HCT116 (cell line): ENCODE measurements at regions not wholly inside any gene's neighbourhood (a gene's known extent, or its start where the extent isn't known, plus 50 kb on each side); places are given as distances from the start of the nearest gene placed in this dataset.

ENCODE experiments used
- ATAC-seq: fragments of 200-7000 bp; cut with Tn5 transposase; 2 replicates; pipeline ENCODE4 v1.9.1; 2020; ENCODE audit warnings: mild to moderate bottlenecking, moderate library complexity
- BruUV-seq: library from RNA; stranded (reverse); fragments of 400-500 nt; replicated peaks from 2 replicates; lab custom pipeline; 2021; lab: Mats Ljungman, UMichigan
- CTCF ChIA-PET: fragments of 300-600 bp; sonication (Branson Sonifier 250); formaldehyde crosslinking; loops from one replicate; lab custom pipeline; 2021; ENCODE audit warnings: antibody characterized with exemption; lab: Charles Lee
- POLR2A ChIA-PET: fragments of 300-600, 350-600 bp; sonication (Branson Sonifier 250); formaldehyde crosslinking; loops from one replicate; lab custom pipeline; 2021; ENCODE audit warnings: antibody characterized with exemption; lab: Charles Lee
- RAD21 ChIA-PET, 2 experiments: fragments of 300-600 bp; sonication (Branson Sonifier 250); formaldehyde crosslinking; loops; one replicate each; lab custom pipeline; 2023; ENCODE audit warnings: low total read pairs in 2 of 2; ENCODE audit not compliant: uncharacterized antibody in 2 of 2, unreplicated experiment in 2 of 2, low non-redundant PET in 1 of 2; lab: Charles Lee
- DNase-seq: peaks from one replicate; pipeline ENCODE4 v3.0.0-alpha.2; 2010; ENCODE audit warnings: low read depth, low spot score
- H2AFZ ChIP-seq: fragments of 200-600 bp; shearing (Covaris generic), sonication (generic); 2 replicates; pipeline ENCODE4 v1.6.1; 2017; ENCODE audit warnings: low read depth, mixed run types, mixed read lengths, antibody characterized with exemption, low read length; ENCODE audit not compliant: poor library complexity, severe bottlenecking
- H3K27ac ChIP-seq: 2 replicates; pipeline ENCODE4 v1.5.1; 2012; ENCODE audit warnings: low read depth, low read length
- H3K27me3 ChIP-seq: fragments of 200-600 bp; sonication (generic); 2 replicates; pipeline ENCODE4 v1.6.1; 2016; ENCODE audit warnings: mixed run types, low read length, mixed read lengths; ENCODE audit not compliant: insufficient read depth
- H3K36me3 ChIP-seq, 2 experiments: fragments of 200-500 bp in 1 of 2; fragments of 200-600 bp in 1 of 2; sonication (Bioruptor generic) in 1 of 2; sonication (generic) in 1 of 2; 2 replicates each; pipeline versions ENCODE4 v1.5.1 to v1.6.1; 2014 to 2016; ENCODE audit warnings: low read length in 2 of 2, inconsistent platforms in 1 of 2, mixed read lengths in 1 of 2, mixed run types in 1 of 2; ENCODE audit not compliant: insufficient read depth in 2 of 2, control insufficient read depth in 1 of 2
- H3K4me1 ChIP-seq, 2 experiments: fragments of 200-600 bp in 1 of 2; sonication (generic) in 1 of 2; 2 replicates each; pipeline versions ENCODE4 v1.5.1 to v1.6.1; 2012 to 2017; ENCODE audit warnings: low read length in 2 of 2, inconsistent platforms in 1 of 2, mild to moderate bottlenecking in 1 of 2, mixed read lengths in 1 of 2, mixed run types in 1 of 2, moderate library complexity in 1 of 2; ENCODE audit not compliant: insufficient read depth in 2 of 2, control insufficient read depth in 1 of 2
- H3K4me2 ChIP-seq: fragments of 200-600 bp; sonication (generic); 2 replicates; pipeline ENCODE4 v1.6.1; 2017; ENCODE audit warnings: mixed run types, low read length, mixed read lengths
- H3K4me3 ChIP-seq, 2 experiments: fragments of 200-600 bp in 1 of 2; sonication (generic) in 1 of 2; replicated peaks in 1 of 2; 2 replicates each; pipeline ENCODE4 v1.5.1; 2011 to 2016; ENCODE audit warnings: low read length in 2 of 2, control low read depth in 1 of 2, low read depth in 1 of 2, mild to moderate bottlenecking in 1 of 2, mixed read lengths in 1 of 2, mixed run types in 1 of 2
- H3K79me2 ChIP-seq: fragments of 200-600 bp; sonication (generic); 2 replicates; pipeline ENCODE4 v1.6.1; 2017; ENCODE audit warnings: mild to moderate bottlenecking, mixed run types, low read length, moderate library complexity, mixed read lengths; ENCODE audit not compliant: insufficient read depth
- H3K9ac ChIP-seq: fragments of 200-600 bp; sonication (generic); 2 replicates; pipeline ENCODE4 v1.6.1; 2016; ENCODE audit warnings: low read length, mixed read lengths
- H3K9me2 ChIP-seq: fragments of 200-600 bp; sonication (generic), shearing (Covaris generic); 2 replicates; pipeline ENCODE4 v1.6.1; 2017; ENCODE audit warnings: mixed run types, mild to moderate bottlenecking, moderate library complexity; ENCODE audit not compliant: insufficient read depth
- H3K9me3 ChIP-seq, 2 experiments: fragments of 200-500 bp in 1 of 2; fragments of 200-600 bp in 1 of 2; sonication (Bioruptor generic) in 1 of 2; sonication (generic) in 1 of 2; 2 replicates each; pipeline ENCODE4 v1.6.1; 2014 to 2017; ENCODE audit warnings: low read length in 2 of 2, mixed read lengths in 2 of 2, inconsistent platforms in 1 of 2, low read depth in 1 of 2, mild to moderate bottlenecking in 1 of 2, mixed run types in 1 of 2, moderate library complexity in 1 of 2; ENCODE audit not compliant: control insufficient read depth in 1 of 2, insufficient read depth in 1 of 2
- H4K20me1 ChIP-seq: fragments of 200-600 bp; sonication (generic), shearing (Covaris generic); 2 replicates; pipeline ENCODE4 v1.6.1; 2017; ENCODE audit warnings: mixed run types, mild to moderate bottlenecking, moderate library complexity; ENCODE audit not compliant: insufficient read depth
- CBX3 ChIP-seq: IDR thresholded peaks from 2 replicates; pipeline ENCODE4 v1.6.1; 2012; ENCODE audit warnings: low read depth
- CEBPB ChIP-seq: IDR thresholded peaks from 2 replicates; pipeline ENCODE4 v1.6.1; 2012; ENCODE audit warnings: low read depth
- EGR1 ChIP-seq: IDR thresholded peaks from 2 replicates; pipeline ENCODE4 v1.6.1; 2012; ENCODE audit warnings: low read depth
- ELF1 ChIP-seq: IDR thresholded peaks from 2 replicates; pipeline ENCODE4 v1.6.1; 2012; ENCODE audit warnings: low read depth, borderline replicate concordance
- EZH2 ChIP-seq: fragments of 200-600 bp; sonication (generic); IDR thresholded peaks from 2 replicates; pipeline ENCODE4 v1.6.1; 2017; ENCODE audit warnings: antibody characterized with exemption, mixed run types
- FOSL1 ChIP-seq: IDR thresholded peaks from 2 replicates; pipeline ENCODE4 v1.6.1; 2012; ENCODE audit warnings: low read depth
- JUND ChIP-seq: IDR thresholded peaks from 2 replicates; pipeline ENCODE4 v1.6.1; 2012
- POLR2A ChIP-seq: IDR thresholded peaks from 2 replicates; pipeline ENCODE4 v1.7.0; 2011; ENCODE audit warnings: borderline replicate concordance; ENCODE audit not compliant: insufficient read depth, insufficient read length; ENCODE audit errors: extremely low read depth
- POLR2AphosphoS5 ChIP-seq: IDR thresholded peaks from 2 replicates; pipeline ENCODE4 v1.6.1; 2011; ENCODE audit warnings: mild to moderate bottlenecking, low read depth, low read length, moderate library complexity
- SP1 ChIP-seq: IDR thresholded peaks from 2 replicates; pipeline ENCODE4 v1.6.1; 2012; ENCODE audit warnings: low read depth
- SRF ChIP-seq: IDR thresholded peaks from 2 replicates; pipeline ENCODE4 v1.6.1; 2012; ENCODE audit warnings: low read depth
- YY1 ChIP-seq: IDR thresholded peaks from 2 replicates; pipeline ENCODE4 v1.6.1; 2011; ENCODE audit warnings: low read length, low read depth, moderate library complexity, mild to moderate bottlenecking; ENCODE audit not compliant: insufficient replicate concordance; ENCODE audit errors: extremely low read depth
- ZFX ChIP-seq: fragments of 450-650 bp; IDR thresholded peaks from 2 replicates; pipeline ENCODE4 v1.6.1; 2017
- ZNF274 ChIP-seq: fragments of 200-500 bp; sonication (Bioruptor generic); IDR thresholded peaks from 2 replicates; pipeline ENCODE4 v1.6.1; 2014; ENCODE audit warnings: mild to moderate bottlenecking, low read depth, low read length, inconsistent platforms
- intact Hi-C: fragments of 100-400 bp; cut with micrococcal nuclease; formaldehyde crosslinking; loops from 2 replicates; pipeline ENCODE4 v1.10.0; 2022
- TF ChIP-seq, protein P1 (sequence below): IDR thresholded peaks from 2 replicates; pipeline ENCODE4 v1.6.1; 2012
- TF ChIP-seq, protein P2 (sequence below): IDR thresholded peaks from 2 replicates; pipeline ENCODE4 v1.6.1; 2012; ENCODE audit warnings: low read depth
- TF ChIP-seq, protein P3 (sequence below): IDR thresholded peaks from 2 replicates; pipeline ENCODE4 v1.6.1; 2012
- TF ChIP-seq, protein P4 (sequence below), 3 experiments: fragments of 200-600 bp in 1 of 3; sonication (generic) in 1 of 3; IDR thresholded peaks in 2 of 3; conservative IDR thresholded peaks in 1 of 3; 2 replicates each; pipeline ENCODE4 v1.5.1; 2012 to 2017; ENCODE audit warnings: low read depth in 2 of 3, low read length in 2 of 3, antibody characterized with exemption in 1 of 3, borderline replicate concordance in 1 of 3, control low read depth in 1 of 3, mild to moderate bottlenecking in 1 of 3, mixed read lengths in 1 of 3, mixed run types in 1 of 3, moderate library complexity in 1 of 3; ENCODE audit not compliant: insufficient read depth in 1 of 3

DNA sequence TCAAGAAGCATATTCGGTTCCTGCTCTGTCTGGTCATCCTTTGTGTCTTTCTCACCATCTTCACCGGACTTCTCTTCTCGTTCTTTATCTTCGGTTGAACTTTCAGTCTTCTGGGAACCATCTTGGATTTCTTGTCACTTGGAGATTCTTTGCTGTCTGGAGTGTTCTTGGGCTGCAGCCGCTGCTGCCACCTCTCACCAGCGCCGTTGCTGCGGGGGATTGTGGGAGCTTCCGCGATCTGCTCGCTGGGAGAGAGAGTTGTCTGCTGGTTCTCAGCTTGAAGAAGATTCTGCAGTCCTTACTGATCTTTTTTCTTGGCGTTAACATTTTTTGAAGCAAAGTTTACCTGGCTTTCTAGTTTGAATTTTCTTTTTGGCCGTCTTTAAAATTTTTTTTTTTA, 1165.2 kb upstream of the PRMT6 start:
- H2AFZ ChIP-seq, result no peak overlapping the region
- no peaks in the 10 kb centered on the region for H4K20me1 ChIP-seq
- BruUV-seq, result no TSS peak
- no peaks in the 10 kb centered on the region for H3K27me3 ChIP-seq
- TF ChIP-seq, protein P1, sequence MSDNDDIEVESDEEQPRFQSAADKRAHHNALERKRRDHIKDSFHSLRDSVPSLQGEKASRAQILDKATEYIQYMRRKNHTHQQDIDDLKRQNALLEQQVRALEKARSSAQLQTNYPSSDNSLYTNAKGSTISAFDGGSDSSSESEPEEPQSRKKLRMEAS, result no peak
- TF ChIP-seq SRF (no peak), YY1 (no peak), EGR1 (no peak), ELF1 (no peak), JUND (no peak), EZH2 (no peak), CBX3 (no peak), SP1 (no peak), POLR2A (no peak), CEBPB (no peak), FOSL1 (no peak), POLR2AphosphoS5 (no peak), ZNF274 (no peak), ZFX (no peak)
- TF ChIP-seq, protein P2, sequence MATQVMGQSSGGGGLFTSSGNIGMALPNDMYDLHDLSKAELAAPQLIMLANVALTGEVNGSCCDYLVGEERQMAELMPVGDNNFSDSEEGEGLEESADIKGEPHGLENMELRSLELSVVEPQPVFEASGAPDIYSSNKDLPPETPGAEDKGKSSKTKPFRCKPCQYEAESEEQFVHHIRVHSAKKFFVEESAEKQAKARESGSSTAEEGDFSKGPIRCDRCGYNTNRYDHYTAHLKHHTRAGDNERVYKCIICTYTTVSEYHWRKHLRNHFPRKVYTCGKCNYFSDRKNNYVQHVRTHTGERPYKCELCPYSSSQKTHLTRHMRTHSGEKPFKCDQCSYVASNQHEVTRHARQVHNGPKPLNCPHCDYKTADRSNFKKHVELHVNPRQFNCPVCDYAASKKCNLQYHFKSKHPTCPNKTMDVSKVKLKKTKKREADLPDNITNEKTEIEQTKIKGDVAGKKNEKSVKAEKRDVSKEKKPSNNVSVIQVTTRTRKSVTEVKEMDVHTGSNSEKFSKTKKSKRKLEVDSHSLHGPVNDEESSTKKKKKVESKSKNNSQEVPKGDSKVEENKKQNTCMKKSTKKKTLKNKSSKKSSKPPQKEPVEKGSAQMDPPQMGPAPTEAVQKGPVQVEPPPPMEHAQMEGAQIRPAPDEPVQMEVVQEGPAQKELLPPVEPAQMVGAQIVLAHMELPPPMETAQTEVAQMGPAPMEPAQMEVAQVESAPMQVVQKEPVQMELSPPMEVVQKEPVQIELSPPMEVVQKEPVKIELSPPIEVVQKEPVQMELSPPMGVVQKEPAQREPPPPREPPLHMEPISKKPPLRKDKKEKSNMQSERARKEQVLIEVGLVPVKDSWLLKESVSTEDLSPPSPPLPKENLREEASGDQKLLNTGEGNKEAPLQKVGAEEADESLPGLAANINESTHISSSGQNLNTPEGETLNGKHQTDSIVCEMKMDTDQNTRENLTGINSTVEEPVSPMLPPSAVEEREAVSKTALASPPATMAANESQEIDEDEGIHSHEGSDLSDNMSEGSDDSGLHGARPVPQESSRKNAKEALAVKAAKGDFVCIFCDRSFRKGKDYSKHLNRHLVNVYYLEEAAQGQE, result no peak
- TF ChIP-seq, protein P3, sequence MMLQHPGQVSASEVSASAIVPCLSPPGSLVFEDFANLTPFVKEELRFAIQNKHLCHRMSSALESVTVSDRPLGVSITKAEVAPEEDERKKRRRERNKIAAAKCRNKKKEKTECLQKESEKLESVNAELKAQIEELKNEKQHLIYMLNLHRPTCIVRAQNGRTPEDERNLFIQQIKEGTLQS, result no peak
- TF ChIP-seq, protein P4, sequence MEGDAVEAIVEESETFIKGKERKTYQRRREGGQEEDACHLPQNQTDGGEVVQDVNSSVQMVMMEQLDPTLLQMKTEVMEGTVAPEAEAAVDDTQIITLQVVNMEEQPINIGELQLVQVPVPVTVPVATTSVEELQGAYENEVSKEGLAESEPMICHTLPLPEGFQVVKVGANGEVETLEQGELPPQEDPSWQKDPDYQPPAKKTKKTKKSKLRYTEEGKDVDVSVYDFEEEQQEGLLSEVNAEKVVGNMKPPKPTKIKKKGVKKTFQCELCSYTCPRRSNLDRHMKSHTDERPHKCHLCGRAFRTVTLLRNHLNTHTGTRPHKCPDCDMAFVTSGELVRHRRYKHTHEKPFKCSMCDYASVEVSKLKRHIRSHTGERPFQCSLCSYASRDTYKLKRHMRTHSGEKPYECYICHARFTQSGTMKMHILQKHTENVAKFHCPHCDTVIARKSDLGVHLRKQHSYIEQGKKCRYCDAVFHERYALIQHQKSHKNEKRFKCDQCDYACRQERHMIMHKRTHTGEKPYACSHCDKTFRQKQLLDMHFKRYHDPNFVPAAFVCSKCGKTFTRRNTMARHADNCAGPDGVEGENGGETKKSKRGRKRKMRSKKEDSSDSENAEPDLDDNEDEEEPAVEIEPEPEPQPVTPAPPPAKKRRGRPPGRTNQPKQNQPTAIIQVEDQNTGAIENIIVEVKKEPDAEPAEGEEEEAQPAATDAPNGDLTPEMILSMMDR (IDR thresholded peaks at IDR 0.05 in 2 of 3, conservative IDR thresholded peaks at IDR 0.05 in 1 of 3; ENCODE audit: borderline replicate concordance in 1 of 3, insufficient read depth in 1 of 3, low read depth in 2 of 3, low read length in 2 of 3), result no peak
- TF ChIP-seq, all 23 proteins: peak for 0
- CTCF ChIA-PET, result no interaction called here
- no peaks in the 10 kb centered on the region for H3K79me2 ChIP-seq
- no peak overlapping the region for H3K9ac ChIP-seq
- ATAC-seq, result no peak
- H3K36me3 ChIP-seq, result no peaks in the 10 kb centered on the region
- H3K27ac ChIP-seq, result no peak overlapping the region
- H3K9me3 ChIP-seq, result peaks cover 0 to 2% of the 10 kb centered on the region in 2 experiments; a peak in 3 of 4 replicates
- POLR2A ChIA-PET, result no interaction called here
- H3K4me3 ChIP-seq, result no peak overlapping the region
- DNase-seq, result no peak
- intact Hi-C loops, result no loop called here
- RAD21 ChIA-PET, result no interaction called here
- no peaks in the 10 kb centered on the region for H3K9me2 ChIP-seq
- H3K4me2 ChIP-seq, result no peak overlapping the region
- no peaks in the 10 kb centered on the region for H3K4me1 ChIP-seq
